ENCODE measurements at regions not wholly inside any gene's neighbourhood (a gene's known extent, or its start where the extent isn't known, plus 50 kb on each side); places are given as distances from the start of the nearest gene placed in this dataset.

- no peak for DNase-seq
Observed at GRCh38 chr2:65666156-65666725, 233.8 kb upstream of the SPRED2 start.

DNA sequence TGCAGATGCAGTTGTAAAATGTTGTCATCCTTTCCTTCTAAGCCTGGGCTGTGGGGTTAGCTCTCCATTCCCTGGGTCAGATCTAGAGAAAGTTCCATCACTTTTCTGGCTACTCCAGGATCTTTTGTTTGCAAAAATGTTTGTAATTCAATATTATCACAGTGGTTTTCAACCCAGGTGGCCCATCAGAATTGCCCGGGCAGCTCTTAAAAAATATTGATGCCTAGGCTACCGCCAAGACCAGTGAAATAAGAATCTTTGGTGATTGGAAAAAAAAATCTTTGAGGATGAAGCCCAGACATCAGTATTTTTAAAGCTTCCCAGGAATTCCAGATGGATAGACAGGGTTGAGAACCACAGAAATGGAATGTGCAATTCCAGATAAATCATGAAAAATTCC lies 232.5 kb upstream of the SPRED2 start:
- DNase-seq: no peak

DNA sequence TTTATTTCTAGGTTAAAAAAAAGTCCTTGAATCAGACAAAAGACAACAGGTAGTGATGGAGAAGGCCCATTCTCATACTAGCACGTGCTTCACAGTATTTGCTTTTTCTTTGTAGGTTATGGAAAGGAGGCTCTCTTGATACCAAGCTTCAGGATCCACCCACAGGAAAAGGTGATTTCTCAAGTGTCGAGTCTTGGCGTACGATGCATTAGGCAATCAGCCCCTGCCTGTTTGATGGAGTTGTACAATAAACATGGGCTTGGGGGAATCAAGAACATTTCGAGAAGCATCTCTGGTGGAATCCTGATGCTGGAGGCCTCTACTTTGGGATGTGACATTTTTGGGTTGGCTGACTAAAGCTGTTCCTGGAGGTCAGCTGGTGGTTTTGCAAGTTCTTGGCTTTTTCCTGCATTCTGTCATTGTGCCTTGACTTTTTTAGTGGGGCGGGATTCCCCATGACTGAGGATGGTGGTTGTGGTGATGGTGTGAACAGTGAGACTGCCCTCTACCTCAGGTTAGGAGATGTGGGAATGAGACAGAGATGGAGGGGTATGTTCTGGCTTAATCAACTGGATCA lies 231.5 kb upstream of the SPRED2 start:
- no peak for DNase-seq

GRCh38 chr2:65662654-65663432 lies 230.4 kb upstream of the SPRED2 start:
- no peak for DNase-seq

DNA sequence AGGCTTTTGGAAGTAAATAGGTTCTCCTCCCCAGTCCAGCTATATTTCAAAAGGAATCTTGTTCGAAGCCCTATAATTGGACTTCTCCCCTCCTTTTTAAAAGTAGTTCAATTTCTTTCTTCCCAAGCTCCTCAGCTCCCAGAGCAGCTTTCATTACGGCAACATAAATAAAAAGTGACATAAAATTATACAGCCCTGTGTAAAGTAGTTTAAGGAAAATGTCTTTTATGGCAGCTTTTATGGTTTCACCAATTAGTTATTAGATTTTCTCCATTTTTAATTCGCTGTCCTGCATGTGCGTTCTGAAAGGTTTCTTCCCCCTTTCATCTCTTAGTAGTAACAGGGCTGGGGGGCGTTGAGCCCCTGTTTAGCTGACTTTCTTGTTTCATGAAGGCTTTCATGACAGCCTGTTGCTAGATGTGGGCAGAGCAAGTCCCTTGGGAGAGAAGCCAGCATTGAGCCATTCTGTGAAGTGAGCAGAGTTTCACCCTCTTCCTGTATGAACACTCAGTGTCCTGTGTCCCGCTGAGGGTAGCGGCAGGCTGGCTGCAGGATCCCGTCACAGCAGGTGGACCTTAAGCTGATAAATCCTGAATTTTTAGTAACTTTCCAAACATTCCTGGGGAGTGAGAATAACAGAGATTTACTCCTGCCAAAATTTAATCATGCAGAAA lies 229.7 kb upstream of the SPRED2 start:
- no peak for DNase-seq

DNA sequence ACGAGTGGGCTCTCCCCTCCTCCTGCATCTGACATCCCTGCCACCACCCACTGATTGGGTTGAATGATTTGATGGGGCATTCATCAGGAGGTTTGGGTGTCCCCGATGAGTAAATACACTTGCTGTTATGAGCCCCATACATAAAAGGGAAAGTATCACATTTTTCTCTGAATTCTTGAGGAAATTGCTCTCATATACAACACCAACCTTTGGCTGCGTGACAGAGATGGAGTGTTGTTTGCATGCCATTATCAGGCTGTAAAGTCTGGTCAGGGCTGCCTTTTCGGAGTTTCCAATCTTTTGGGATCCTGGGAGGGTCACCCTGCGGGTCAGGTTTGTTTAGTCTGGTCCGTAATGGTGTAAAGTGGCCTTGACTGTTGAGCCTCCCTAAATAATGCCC lies 227.9 kb upstream of the SPRED2 start:
- DNase-seq: no peak

- no peak for DNase-seq
Observed at GRCh38 chr2:65658881-65659280, 226.5 kb upstream of the SPRED2 start.

DNA sequence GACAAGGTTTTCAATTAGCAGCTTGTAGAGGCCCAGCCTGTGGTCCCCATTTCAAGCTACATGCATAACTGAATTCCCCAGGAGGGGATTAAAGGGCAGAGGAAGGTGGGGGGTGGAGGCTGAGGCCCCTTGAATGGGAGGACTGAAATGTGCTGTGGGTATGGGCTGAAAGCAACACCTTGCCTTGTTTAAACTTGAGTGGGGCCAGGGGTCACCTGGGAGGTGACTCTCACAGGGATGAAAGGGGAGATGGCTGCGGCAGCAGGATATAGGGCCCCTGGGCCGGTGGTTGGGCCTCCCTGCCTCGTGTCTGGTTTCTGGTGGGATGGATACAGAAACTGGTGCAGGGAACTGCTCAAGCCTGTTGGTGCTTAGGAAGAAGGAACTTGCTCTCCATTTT lies 225.9 kb upstream of the SPRED2 start:
- no peak for DNase-seq

GRCh38 chr2:65656160-65656718 lies 223.8 kb upstream of the SPRED2 start:
- no peak for DNase-seq

GRCh38 chr2:65655000-65655399 lies 222.6 kb upstream of the SPRED2 start:
- DNase-seq: no peak

DNA sequence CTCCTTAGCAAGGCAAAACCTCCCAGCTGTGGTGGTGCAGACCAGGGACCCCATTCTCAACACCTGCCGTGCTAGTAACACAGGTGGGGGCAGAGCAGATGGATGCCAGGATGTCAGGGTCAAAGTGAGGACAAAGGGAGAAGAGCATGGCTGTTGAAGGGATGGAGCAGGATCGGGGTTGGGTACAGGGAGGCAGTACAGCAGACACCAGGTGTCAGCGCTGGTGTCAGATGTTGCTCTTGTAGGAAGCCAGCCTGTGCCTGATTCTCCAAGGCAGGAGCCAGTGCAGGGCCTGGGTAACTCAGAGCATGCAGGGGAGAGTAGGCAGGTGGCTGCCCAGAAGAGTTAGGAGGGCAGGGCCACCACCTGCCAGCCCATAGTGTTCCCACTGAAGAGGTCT lies 222.1 kb upstream of the SPRED2 start:
- DNase-seq: no peak

DNA sequence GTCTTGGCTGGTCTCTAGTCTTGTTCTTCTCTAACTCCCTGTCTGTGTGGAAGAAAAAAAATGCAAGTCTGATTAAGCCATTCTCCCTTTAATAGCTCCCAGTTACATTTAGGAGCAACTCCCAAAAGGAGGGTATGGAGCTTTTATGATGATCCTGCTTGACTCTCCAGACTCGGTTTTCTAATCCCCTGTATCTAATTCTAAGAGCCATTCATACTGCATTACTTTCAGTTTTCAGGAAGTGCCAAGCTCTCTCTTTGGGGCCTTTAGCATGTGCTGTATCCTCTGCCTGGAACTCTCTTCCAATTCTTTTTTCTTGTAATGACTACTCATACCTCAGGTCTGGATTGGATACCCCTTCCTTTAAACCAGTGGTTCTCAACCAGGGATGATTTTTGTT lies 219.7 kb upstream of the SPRED2 start:
- no peak for DNase-seq

DNA sequence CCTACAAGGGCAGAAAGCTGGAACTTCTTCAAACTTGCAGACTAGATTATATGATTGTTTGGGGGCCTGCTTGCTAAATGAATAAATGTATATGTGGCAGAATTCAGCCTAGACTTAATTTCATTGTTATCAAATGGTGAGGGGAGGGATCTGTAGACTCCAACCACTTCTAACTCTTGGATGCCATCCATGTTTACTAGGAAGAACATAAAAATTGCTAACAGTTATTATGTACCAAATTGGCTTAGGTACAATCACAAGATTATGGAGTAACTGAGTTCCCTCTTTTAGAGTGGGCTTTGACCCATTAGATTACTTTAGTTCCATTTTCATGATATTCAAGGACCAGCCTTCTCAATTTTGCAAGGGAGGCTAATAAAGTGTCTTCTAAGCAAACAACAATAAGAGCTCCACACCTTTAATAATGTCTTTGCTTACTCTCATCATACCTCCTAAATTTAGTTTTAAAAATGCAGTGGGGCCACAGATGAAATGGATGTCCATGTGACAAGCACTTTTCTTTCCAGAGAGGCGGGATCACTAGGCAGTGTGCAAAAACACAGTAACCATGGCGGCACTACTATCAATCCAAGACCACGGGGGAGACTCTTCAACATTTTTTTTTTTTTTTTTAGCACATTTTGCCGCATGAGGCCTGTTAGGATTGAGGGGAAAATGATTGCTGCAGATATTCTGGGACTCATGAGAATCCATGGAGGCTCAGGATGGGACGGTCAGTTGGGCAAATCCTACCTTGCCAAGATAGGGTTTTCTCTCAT lies 217.6 kb upstream of the SPRED2 start:
- no peak for DNase-seq

DNA sequence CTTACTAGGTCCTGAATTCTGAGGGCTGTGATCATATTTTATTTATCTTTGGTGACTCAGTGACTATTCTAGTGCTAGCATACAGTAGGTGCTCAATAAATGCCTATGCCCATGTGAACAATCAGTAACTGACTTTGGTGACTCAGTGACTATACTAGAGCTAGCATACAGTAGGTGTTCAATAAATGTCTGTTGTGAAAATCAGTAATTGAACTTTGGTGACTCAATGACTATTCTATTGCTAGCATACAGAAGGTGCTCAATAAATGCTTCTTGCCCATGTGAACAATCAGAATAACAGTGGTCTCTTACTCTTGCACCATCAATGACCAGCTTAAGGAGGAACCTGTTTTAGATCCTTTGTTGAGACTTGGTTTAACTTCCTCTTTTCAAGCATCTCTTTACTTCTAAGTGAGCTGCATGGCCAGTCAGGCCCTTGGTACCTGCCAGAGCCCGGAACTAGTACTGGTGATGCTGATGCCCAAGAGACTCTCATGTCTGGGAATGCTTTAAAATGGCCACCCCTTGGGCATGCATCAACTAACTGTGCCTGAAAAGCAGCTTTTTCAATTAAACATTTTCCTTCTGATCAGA lies 214.9 kb upstream of the SPRED2 start:
- DNase-seq: no peak

DNA sequence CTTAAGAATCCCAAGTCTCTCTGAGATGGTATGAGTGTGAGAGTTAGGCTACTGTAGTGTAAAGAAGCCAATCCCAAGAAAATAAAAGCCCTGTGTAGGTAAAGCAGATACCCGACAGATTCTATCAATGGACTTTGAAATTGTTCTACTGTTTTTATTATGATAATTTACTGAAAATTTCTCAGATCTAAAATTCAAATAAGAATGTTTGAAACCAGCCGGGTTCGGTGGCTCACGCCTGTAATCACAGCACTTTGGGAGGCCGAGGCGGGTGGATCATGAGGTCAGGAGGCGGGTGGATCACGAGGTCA lies 208.3 kb upstream of the SPRED2 start:
- DNase-seq: no peak

DNA sequence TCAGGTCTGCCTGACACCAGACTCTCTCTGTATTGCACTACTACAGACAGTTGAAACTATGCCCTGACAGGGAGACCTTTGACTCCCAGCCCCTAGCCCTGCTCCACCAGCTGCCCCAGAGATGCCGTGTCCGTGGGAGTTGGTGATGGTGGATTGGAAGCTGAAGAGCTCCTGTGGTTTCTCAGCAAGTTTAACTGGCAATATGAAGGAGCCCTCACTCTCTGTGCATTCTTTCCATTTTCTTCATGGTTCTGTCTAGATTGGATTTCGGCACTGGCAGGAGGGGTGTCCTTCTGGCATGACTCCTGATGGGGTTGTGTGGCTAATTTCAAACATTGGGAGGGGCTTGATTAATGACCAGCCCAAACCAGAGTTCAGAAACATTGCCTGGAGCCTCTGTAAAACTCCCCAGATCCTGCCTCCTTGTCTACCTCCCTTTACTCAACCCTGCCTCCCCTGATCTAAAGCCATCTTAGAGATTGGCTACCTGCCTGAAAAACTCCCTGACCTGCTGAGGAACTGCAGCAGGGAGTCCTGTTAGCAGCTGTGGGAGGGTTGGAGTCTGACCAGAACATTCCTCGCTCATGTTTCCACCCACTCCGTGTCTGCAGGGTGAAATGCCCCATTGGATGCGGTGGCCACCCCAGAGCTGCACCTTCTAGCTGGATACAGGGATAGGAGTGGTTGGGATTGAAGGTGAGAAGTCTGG lies 206.9 kb upstream of the SPRED2 start:
- no peak for DNase-seq

- DNase-seq: no peak
Observed at GRCh38 chr2:65638443-65638842, 206.0 kb upstream of the SPRED2 start.

- no peak for DNase-seq
Observed at GRCh38 chr2:65636813-65637483, 204.5 kb upstream of the SPRED2 start.

DNA sequence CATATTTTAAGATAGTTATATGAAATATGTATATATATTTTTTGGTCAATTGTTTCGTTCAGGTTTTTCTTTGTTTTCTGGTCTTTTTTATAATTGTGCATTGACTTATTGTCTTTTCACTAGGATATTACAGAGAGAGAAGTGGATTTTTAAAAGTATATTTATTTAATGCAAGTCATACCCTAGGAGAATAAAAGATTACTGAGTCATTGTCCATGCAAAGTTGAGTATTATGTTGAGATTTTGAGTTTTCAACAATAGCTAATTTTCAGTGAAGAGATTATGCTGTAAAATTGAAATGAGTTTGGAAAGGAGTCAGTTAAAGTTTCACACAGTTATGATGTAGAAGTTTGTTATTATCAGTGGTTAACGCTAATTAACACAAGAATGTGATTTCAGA lies 203.6 kb upstream of the SPRED2 start:
- no peak for DNase-seq

- DNase-seq: no peak
Observed at GRCh38 chr2:65634304-65634703, 201.9 kb upstream of the SPRED2 start.

GRCh38 chr2:65630643-65631042 lies 198.2 kb upstream of the SPRED2 start:
- no peak for DNase-seq

Measured in hematopoietic multipotent progenitor cell treated with erythropoietin and hydrocortisone succinate and interleukin-3 and kit ligand, for 8 days (in vitro differentiated cells).